Caco-2 (cell line): ENCODE measurements at regions not wholly inside any gene's neighbourhood (a gene's known extent, or its start where the extent isn't known, plus 50 kb on each side); places are given as distances from the start of the nearest gene placed in this dataset.

ENCODE experiments used
- BruUV-seq: library from RNA; stranded (reverse); fragments of 400-500 nt; replicated peaks from 2 replicates; lab custom pipeline; 2021; lab: Mats Ljungman, UMichigan
- CTCF ChIA-PET: fragments of 300-600 bp; sonication (Branson Sonifier 250); formaldehyde crosslinking; loops from one replicate; lab custom pipeline; 2022; ENCODE audit warnings: antibody characterized with exemption; lab: Charles Lee
- POLR2A ChIA-PET: fragments of 300-600 bp; sonication (Branson Sonifier 250); formaldehyde crosslinking; loops from one replicate; lab custom pipeline; 2022; ENCODE audit warnings: antibody characterized with exemption; lab: Charles Lee
- DNase-seq, 2 experiments: peaks; one replicate each; pipeline versions ENCODE4 v3.0.0 to v3.0.0-alpha.2; 2020 to 2022
- H3K27me3 ChIP-seq: replicated peaks from 2 replicates; pipeline ENCODE4 v1.6.0; 2011; ENCODE audit warnings: low read length; ENCODE audit not compliant: control insufficient read depth, insufficient read depth
- H3K36me3 ChIP-seq: 2 replicates; pipeline ENCODE4 v1.5.1; 2011; ENCODE audit warnings: low read length; ENCODE audit not compliant: control insufficient read depth, insufficient read depth
- H3K4me1 ChIP-seq: fragments of 250-450 bp; sonication (Bioruptor Pico); 2 replicates; pipeline ENCODE4 v1.5.1; 2020; ENCODE audit warnings: mild to moderate bottlenecking
- H3K4me3 ChIP-seq: 2 replicates; pipeline ENCODE4 v1.5.1; 2011; ENCODE audit warnings: low read depth, mild to moderate bottlenecking, control low read depth, low read length
- H3K9me3 ChIP-seq: fragments of 250-450 bp; sonication (Bioruptor Pico); 2 replicates; pipeline ENCODE4 v1.5.1; 2020; ENCODE audit warnings: mild to moderate bottlenecking, moderate library complexity
- H3K27ac Mint-ChIP-seq: one replicate; pipeline ENCODE4 v1.8.0; 2022; ENCODE audit warnings: mixed read lengths; ENCODE audit not compliant: unreplicated experiment
- H3K27me3 Mint-ChIP-seq: one replicate; pipeline ENCODE4 v1.8.0; 2022; ENCODE audit warnings: mixed read lengths; ENCODE audit not compliant: insufficient read depth, unreplicated experiment
- H3K36me3 Mint-ChIP-seq: one replicate; pipeline ENCODE4 v1.8.0; 2022; ENCODE audit warnings: mild to moderate bottlenecking, mixed read lengths; ENCODE audit not compliant: insufficient read depth, unreplicated experiment
- H3K4me1 Mint-ChIP-seq: one replicate; pipeline ENCODE4 v1.8.0; 2022; ENCODE audit warnings: low read depth, mixed read lengths; ENCODE audit not compliant: unreplicated experiment
- H3K4me3 Mint-ChIP-seq: one replicate; pipeline ENCODE4 v1.8.0; 2022; ENCODE audit warnings: mild to moderate bottlenecking, moderate library complexity, mixed read lengths; ENCODE audit not compliant: unreplicated experiment
- H3K9me3 Mint-ChIP-seq: one replicate; pipeline ENCODE4 v1.8.0; 2022; ENCODE audit warnings: mixed read lengths; ENCODE audit not compliant: unreplicated experiment
- intact Hi-C: fragments of 100-400 bp; cut with micrococcal nuclease; formaldehyde crosslinking; loops from one replicate; pipeline ENCODE4 v1.10.0; 2022; ENCODE audit not compliant: unreplicated experiment
- TF ChIP-seq, protein P1 (sequence below), 2 experiments: fragments of 200-600 bp in 1 of 2; IDR thresholded peaks; 1 replicate in 1 of 2; 2 replicates in 1 of 2; pipeline versions ENCODE4 v1.5.1 to v1.8.0; 2011 to 2022; ENCODE audit warnings: antibody characterized with exemption in 1 of 2, control low read depth in 1 of 2, inconsistent platforms in 1 of 2, low read depth in 1 of 2, low read length in 1 of 2, mild to moderate bottlenecking in 1 of 2, moderate library complexity in 1 of 2; ENCODE audit not compliant: insufficient read depth in 1 of 2, severe bottlenecking in 1 of 2, unreplicated experiment in 1 of 2

DNA sequence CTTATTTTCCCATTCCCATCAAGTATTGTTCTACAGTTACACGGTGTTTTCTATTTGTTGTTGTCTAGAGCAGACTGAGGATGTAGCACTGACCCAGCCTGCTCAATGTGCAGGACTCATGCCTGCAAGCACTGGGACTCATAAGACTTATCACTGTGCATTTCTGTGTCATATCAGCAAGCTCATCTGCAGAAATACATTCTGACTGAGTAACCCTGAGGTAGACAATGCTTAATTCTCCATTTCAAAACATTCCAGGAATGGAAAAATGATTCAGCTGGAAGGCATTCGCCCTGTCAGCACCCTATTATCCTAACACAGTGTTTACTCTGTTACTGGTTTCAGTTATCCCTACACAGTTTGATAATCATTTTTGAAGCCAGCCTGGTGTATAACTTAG lies 2506.4 kb downstream of the PCDH9 start:
- H3K4me3 Mint-ChIP-seq = peak overlapping the region; percentile 48
- peaks cover 22% of the 10 kb centered on the region for H3K9me3 Mint-ChIP-seq
- peak overlapping the region; percentile 71 for H3K27ac Mint-ChIP-seq
- ChIA-PET POLR2A (no interaction called here), CTCF (interaction anchor here (0.6 kb wide), 1 partner anchor 15 kb away, joined by 3 read pairs; no protein-coding TSS in a partner anchor)
- H3K4me1 Mint-ChIP-seq = peaks cover 29% of the 10 kb centered on the region
- no peaks in the 10 kb centered on the region for H3K27me3 ChIP-seq
- H3K4me1 ChIP-seq = peaks cover 15% of the 10 kb centered on the region
- H3K36me3 ChIP-seq = no peaks in the 10 kb centered on the region
- H3K27me3 Mint-ChIP-seq = no peaks in the 10 kb centered on the region
- peak; percentile 65 to 70 for DNase-seq
- no peaks in the 10 kb centered on the region for H3K36me3 Mint-ChIP-seq
- no peaks in the 10 kb centered on the region for H3K9me3 ChIP-seq
- intact Hi-C loops = loop anchor here (1.0 to 5.0 kb wide), 3 partner anchors 48 to 241 kb away; no protein-coding TSS in a partner anchor
- H3K4me3 ChIP-seq = no peak overlapping the region
- TF ChIP-seq, protein P1, sequence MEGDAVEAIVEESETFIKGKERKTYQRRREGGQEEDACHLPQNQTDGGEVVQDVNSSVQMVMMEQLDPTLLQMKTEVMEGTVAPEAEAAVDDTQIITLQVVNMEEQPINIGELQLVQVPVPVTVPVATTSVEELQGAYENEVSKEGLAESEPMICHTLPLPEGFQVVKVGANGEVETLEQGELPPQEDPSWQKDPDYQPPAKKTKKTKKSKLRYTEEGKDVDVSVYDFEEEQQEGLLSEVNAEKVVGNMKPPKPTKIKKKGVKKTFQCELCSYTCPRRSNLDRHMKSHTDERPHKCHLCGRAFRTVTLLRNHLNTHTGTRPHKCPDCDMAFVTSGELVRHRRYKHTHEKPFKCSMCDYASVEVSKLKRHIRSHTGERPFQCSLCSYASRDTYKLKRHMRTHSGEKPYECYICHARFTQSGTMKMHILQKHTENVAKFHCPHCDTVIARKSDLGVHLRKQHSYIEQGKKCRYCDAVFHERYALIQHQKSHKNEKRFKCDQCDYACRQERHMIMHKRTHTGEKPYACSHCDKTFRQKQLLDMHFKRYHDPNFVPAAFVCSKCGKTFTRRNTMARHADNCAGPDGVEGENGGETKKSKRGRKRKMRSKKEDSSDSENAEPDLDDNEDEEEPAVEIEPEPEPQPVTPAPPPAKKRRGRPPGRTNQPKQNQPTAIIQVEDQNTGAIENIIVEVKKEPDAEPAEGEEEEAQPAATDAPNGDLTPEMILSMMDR (IDR thresholded peaks at IDR 0.05; ENCODE audit: insufficient read depth in 1 of 2, low read depth in 1 of 2, low read length in 1 of 2, severe bottlenecking in 1 of 2, unreplicated experiment in 1 of 2) = no peak
- BruUV-seq = no TSS peak

DNA sequence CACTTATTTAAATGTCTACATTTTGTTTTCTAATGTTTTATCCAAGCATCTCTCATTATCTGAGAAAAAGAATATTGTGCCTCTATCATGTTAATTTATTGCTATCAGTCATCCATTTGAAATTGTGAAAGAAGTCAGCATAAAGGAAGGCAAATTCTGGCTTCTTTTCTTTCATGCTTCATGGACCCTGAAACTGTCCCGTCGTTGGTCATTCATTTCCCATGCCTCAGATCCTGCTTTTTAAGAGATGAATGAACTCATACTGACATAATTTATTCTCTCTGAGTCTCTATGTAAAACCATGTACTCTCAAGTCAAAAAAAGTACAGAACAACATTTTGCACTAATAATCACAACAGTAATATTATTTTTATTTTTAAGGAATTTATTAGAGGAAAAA lies 2512.0 kb downstream of the PCDH9 start:
- TF ChIP-seq, protein P1 (IDR thresholded peaks at IDR 0.05; ENCODE audit: insufficient read depth in 1 of 2, low read depth in 1 of 2, low read length in 1 of 2, severe bottlenecking in 1 of 2, unreplicated experiment in 1 of 2) = no peak
- H3K27ac Mint-ChIP-seq = no peak overlapping the region
- CTCF ChIA-PET = no interaction called here
- H3K27me3 Mint-ChIP-seq = no peaks in the 10 kb centered on the region
- BruUV-seq = no TSS peak
- no peaks in the 10 kb centered on the region for H3K27me3 ChIP-seq
- no peak overlapping the region for H3K4me3 ChIP-seq
- H3K4me3 Mint-ChIP-seq = no peak overlapping the region
- H3K4me1 Mint-ChIP-seq = peaks cover 35% of the 10 kb centered on the region
- POLR2A ChIA-PET = no interaction called here
- no peaks in the 10 kb centered on the region for H3K36me3 Mint-ChIP-seq
- H3K9me3 Mint-ChIP-seq = peaks cover 12% of the 10 kb centered on the region
- no peak for DNase-seq
- H3K4me1 ChIP-seq = peaks cover 13% of the 10 kb centered on the region
- peaks cover 2% of the 10 kb centered on the region; the same call in 1 of the 2 replicates for H3K9me3 ChIP-seq
- intact Hi-C loops = no loop called here
- H3K36me3 ChIP-seq = no peaks in the 10 kb centered on the region

DNA sequence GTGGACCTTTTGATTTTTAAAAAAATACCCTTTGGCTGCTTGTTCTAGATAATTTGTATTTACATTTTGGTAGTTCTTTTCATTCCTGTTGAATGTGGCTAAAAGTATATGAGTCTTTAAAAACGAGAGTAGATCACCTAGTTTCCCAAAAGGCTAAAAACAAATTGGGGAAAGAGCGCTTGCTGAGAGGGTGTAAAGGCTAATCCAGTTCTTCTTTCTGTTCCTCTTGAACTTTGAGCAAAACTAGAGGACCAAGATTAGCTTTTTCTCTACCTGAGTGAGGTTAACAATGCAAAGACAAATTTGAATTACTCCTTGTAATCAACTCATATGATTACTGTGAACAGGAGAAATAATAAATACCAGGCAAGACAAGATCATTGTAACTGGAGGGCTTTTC lies 2513.2 kb downstream of the PCDH9 start:
- Histone ChIP-seq H3K36me3 (no peaks in the 10 kb centered on the region), H3K27me3 (no peaks in the 10 kb centered on the region), H3K4me3 (no peak overlapping the region), H3K4me1 (peaks cover 7% of the 10 kb centered on the region; the same call in 1 of the 2 replicates), H3K9me3 (peaks cover 6% of the 10 kb centered on the region)
- Mint-ChIP-seq H3K4me1 (peaks cover 33% of the 10 kb centered on the region), H3K27ac (peak overlapping the region; percentile 31), H3K4me3 (no peak overlapping the region), H3K9me3 (peaks cover 12% of the 10 kb centered on the region), H3K27me3 (no peaks in the 10 kb centered on the region), H3K36me3 (no peaks in the 10 kb centered on the region)
- no TSS peak for BruUV-seq
- no peak for DNase-seq
- ChIA-PET CTCF (no interaction called here), POLR2A (no interaction called here)
- intact Hi-C loops = no loop called here
- TF ChIP-seq, protein P1 (IDR thresholded peaks at IDR 0.05; ENCODE audit: insufficient read depth in 1 of 2, low read depth in 1 of 2, low read length in 1 of 2, severe bottlenecking in 1 of 2, unreplicated experiment in 1 of 2) = no peak
